ENCODE measurements at regions not wholly inside any gene's neighbourhood (a gene's known extent, or its start where the extent isn't known, plus 50 kb on each side); places are given as distances from the start of the nearest gene placed in this dataset.

DNA sequence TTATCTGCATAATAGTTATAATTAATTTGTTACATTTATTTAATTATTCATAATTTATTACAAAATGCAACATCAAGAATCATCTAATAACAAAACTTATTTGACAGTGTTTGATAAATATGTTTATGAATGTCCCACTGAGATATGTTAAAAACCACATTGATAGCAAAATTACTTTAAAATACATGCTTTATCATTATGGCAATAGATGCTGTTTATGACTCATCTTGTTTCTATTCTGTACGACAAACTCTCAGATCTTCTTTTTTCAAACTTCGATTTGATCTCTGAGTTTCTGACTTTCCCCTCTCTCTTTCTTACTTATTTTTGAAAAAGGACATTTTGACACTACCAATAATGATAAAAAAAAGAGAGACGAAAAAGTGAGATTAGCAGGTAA, 56.8 kb upstream of the LRRK2 start:
- TF ChIP-seq EP300 (IDR thresholded peaks at IDR 0.05), result no peak
- TF ChIP-seq POLR2AphosphoS5 (IDR thresholded peaks at IDR 0.05), result no peak
- no peak for TF ChIP-seq POLR2A (IDR thresholded peaks at IDR 0.05)
- TF ChIP-seq, protein P1, sequence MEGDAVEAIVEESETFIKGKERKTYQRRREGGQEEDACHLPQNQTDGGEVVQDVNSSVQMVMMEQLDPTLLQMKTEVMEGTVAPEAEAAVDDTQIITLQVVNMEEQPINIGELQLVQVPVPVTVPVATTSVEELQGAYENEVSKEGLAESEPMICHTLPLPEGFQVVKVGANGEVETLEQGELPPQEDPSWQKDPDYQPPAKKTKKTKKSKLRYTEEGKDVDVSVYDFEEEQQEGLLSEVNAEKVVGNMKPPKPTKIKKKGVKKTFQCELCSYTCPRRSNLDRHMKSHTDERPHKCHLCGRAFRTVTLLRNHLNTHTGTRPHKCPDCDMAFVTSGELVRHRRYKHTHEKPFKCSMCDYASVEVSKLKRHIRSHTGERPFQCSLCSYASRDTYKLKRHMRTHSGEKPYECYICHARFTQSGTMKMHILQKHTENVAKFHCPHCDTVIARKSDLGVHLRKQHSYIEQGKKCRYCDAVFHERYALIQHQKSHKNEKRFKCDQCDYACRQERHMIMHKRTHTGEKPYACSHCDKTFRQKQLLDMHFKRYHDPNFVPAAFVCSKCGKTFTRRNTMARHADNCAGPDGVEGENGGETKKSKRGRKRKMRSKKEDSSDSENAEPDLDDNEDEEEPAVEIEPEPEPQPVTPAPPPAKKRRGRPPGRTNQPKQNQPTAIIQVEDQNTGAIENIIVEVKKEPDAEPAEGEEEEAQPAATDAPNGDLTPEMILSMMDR (IDR thresholded peaks at IDR 0.05), result no peak
- ATAC-seq (ENCODE audit: low FRiP score in 2 of 2), result no peak
- Histone ChIP-seq H3K4me3 (no peak overlapping the region), H3K36me3 (no peaks in the 10 kb centered on the region), H3K27me3 (no peaks in the 10 kb centered on the region), H3K27ac (no peak overlapping the region), H3K9me3 (no peaks in the 10 kb centered on the region), H3K4me1 (peaks cover 0 to 3% (median 0%) of the 10 kb centered on the region in 4 donors)
- 74 to 86% methylated on average over 3 of the region's 3 CpGs for WGBS, 2 donors
- DNase-seq, result no peak

DNA sequence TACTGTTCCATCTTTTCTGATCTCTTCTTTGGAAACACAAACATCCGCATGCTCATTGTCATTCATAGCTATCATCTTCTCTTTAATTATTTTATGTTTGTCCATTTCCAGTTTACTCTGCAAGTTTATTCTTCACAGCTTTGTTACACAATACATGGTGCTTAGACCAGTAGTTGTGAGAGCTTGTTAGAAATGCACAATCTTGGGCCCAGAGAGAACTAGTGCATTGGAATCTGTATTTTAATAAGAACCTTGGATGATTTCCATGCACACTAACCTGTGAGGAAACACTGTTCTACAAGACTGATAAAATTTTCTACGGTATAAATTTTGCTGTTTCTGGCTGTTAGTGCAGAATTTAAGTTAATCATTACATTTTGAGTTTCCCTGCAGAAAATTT, 59.3 kb upstream of the SLC2A13 start:
- H3K4me1 ChIP-seq, result no peaks in the 10 kb centered on the region
- H3K9me3 ChIP-seq, result peaks cover 0 to 8% (median 0%) of the 10 kb centered on the region in 4 donors
- DNase-seq (no peak), ATAC-seq (ENCODE audit: low FRiP score in 2 of 2) (no peak)
- no peaks in the 10 kb centered on the region for H3K27me3 ChIP-seq
- TF ChIP-seq POLR2AphosphoS5 (IDR thresholded peaks at IDR 0.05), result no peak
- no peak for TF ChIP-seq POLR2A (IDR thresholded peaks at IDR 0.05)
- TF ChIP-seq, protein P1 (IDR thresholded peaks at IDR 0.05), result no peak
- no peak for TF ChIP-seq EP300 (IDR thresholded peaks at IDR 0.05)
- no peak overlapping the region for H3K4me3 ChIP-seq
- H3K27ac ChIP-seq, result no peak overlapping the region
- 77 to 82% methylated on average over 2 of the region's 2 CpGs for WGBS, 2 donors
- H3K36me3 ChIP-seq, result no peaks in the 10 kb centered on the region

DNA sequence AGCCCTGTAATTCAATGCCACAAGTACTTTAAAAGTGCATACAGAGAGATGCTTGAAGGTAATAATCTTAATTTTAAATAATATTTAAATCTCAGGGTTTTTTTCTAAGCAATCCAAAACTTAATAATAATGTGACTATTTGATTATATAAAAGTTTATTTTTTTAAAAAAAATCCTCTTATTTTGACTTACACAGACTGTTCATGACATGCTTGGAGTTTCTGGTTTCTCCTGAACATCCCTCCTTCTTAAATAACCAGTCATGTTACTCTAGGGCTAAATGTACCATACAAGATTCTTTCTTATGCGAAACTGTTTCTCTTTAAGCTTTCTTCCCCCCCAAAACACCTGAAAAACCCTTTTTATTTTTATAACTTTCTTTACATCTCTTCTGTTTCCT, 58.2 kb upstream of the SLC2A13 start:
- H3K27me3 ChIP-seq, result no peaks in the 10 kb centered on the region
- ATAC-seq (ENCODE audit: low FRiP score in 2 of 2) (no peak), DNase-seq (no peak)
- no peak overlapping the region for H3K4me3 ChIP-seq
- H3K36me3 ChIP-seq, result no peaks in the 10 kb centered on the region
- peaks cover 0 to 3% (median under 1%) of the 10 kb centered on the region in 4 donors for H3K4me1 ChIP-seq
- TF ChIP-seq EP300 (IDR thresholded peaks at IDR 0.05) (no peak), POLR2AphosphoS5 (IDR thresholded peaks at IDR 0.05) (no peak), POLR2A (IDR thresholded peaks at IDR 0.05) (no peak)
- TF ChIP-seq, protein P1 (IDR thresholded peaks at IDR 0.05), result no peak
- H3K27ac ChIP-seq, result no peak overlapping the region
- WGBS, 2 donors, result 74 to 81% methylated on average over 1 of the region's 1 CpG
- H3K9me3 ChIP-seq, result peaks cover 0 to 8% (median 0%) of the 10 kb centered on the region in 4 donors

DNA sequence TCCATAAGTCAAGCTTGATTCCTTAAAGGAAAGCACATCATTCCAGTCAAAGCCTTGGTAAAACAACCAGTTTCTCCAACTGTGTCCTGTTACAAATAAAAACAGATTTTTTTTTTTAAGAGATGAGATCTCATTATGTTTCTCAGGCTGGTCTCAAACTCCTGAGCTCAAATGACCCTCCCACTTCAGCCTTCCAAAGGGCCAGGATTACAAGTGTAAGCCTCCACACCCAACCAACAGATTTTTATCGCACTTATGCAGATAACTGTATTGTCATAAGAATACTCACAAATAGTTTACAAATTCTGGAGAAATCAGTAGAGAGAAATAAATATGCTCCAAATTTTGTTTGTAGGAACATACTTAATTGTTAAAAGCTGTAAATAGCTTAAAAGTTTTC, 56.2 kb upstream of the SLC2A13 start:
- ATAC-seq (ENCODE audit: low FRiP score in 2 of 2) (no peak), DNase-seq (no peak)
- peaks cover 0 to 7% (median 1%) of the 10 kb centered on the region in 4 donors for H3K4me1 ChIP-seq
- 92 to 94% methylated on average over 1 of the region's 1 CpG for WGBS, 2 donors
- H3K4me3 ChIP-seq, result no peak overlapping the region
- no peak overlapping the region for H3K27ac ChIP-seq
- TF ChIP-seq POLR2A (IDR thresholded peaks at IDR 0.05) (no peak), EP300 (IDR thresholded peaks at IDR 0.05) (no peak), POLR2AphosphoS5 (IDR thresholded peaks at IDR 0.05) (no peak)
- TF ChIP-seq, protein P1 (IDR thresholded peaks at IDR 0.05), result no peak
- H3K27me3 ChIP-seq, result no peaks in the 10 kb centered on the region
- no peaks in the 10 kb centered on the region for H3K36me3 ChIP-seq
- peaks cover 0 to 8% (median 0%) of the 10 kb centered on the region in 4 donors for H3K9me3 ChIP-seq

DNA sequence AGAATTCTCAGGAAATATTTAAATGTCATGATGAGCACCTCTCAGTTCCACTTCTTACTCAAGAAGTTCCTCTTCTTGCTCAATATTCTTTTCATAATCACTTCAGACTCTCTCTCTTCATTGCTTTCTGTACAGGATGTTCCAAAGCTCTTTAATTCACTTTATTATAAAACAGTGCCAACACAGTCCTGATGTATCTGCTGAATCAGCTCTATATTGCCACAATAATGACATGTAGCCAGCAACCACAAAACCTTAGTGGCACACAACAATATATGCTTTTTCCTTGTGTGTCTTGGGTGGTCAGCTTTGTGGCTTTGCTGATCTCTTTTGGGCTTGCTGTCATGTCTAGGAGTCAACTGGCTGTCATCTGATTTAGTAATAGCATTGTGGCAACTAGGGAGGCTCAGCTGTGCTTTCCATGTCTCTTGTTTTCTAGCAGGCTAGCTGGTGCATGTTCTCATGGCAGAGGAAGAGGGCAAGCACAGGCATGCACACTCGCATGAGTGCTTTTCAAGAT, 52.8 kb upstream of the SLC2A13 start:
- TF ChIP-seq POLR2AphosphoS5 (IDR thresholded peaks at IDR 0.05) (peak; percentile 25 to 70), POLR2A (IDR thresholded peaks at IDR 0.05) (peak in 1 of 4 donors; percentile 58), EP300 (IDR thresholded peaks at IDR 0.05) (peak in 3 of 4 donors; percentile 80 to 93 (median 82))
- TF ChIP-seq, protein P1 (IDR thresholded peaks at IDR 0.05), result no peak
- Histone ChIP-seq H3K27ac (peak overlapping the region; percentile 56 to 87 (median 76)), H3K27me3 (no peaks in the 10 kb centered on the region), H3K9me3 (peaks cover 0 to 8% (median 0%) of the 10 kb centered on the region in 4 donors), H3K4me3 (no peak overlapping the region), H3K36me3 (no peaks in the 10 kb centered on the region), H3K4me1 (peaks cover 0 to 9% (median 1%) of the 10 kb centered on the region in 4 donors)
- WGBS, 2 donors, result 22 to 58% methylated on average over 1 of the region's 1 CpG
- ATAC-seq (ENCODE audit: low FRiP score in 2 of 2) (peak; percentile 88 to 89), DNase-seq (peak in 1 of 2 donors; percentile 65)

All from upper lobe of left lung (tissue), 6 donors.